SK-N-SH treated with all-trans-retinoic acid at 6 μM for 48 hours (cell line): ENCODE measurements at regions not wholly inside any gene's neighbourhood (a gene's known extent, or its start where the extent isn't known, plus 50 kb on each side); places are given as distances from the start of the nearest gene placed in this dataset.

Source experiments
- ARNTL ChIP-seq: fragments of 450-650 bp; formaldehyde crosslinking; IDR thresholded peaks from 2 replicates; pipeline ENCODE4 v1.5.0; 2020; ENCODE audit warnings: low read depth, mild to moderate bottlenecking, moderate library complexity, borderline replicate concordance
- BACH2 ChIP-seq: fragments of 250-450 bp; sonication (Bioruptor Pico); IDR thresholded peaks from 2 replicates; pipeline ENCODE4 v1.9.0; 2021; ENCODE audit warnings: mild to moderate bottlenecking, borderline replicate concordance
- CREB5 ChIP-seq: fragments of 250-450 bp; sonication (Bioruptor Pico); IDR thresholded peaks from 2 replicates; pipeline ENCODE4 v1.5.1; 2020; ENCODE audit warnings: low read depth, mild to moderate bottlenecking, moderate library complexity
- OSR1 ChIP-seq: fragments of 250-450 bp; sonication (Bioruptor Pico); IDR thresholded peaks from 2 replicates; pipeline ENCODE4 v1.8.0; 2022; ENCODE audit warnings: moderate library complexity, mild to moderate bottlenecking, inconsistent platforms
- POU6F1 ChIP-seq: fragments of 250-450 bp; sonication (Bioruptor Pico); IDR thresholded peaks from 2 replicates; pipeline ENCODE4 v1.8.0; 2021; ENCODE audit warnings: low read depth, mild to moderate bottlenecking, moderate library complexity, borderline replicate concordance
- SNAI2 ChIP-seq: fragments of 250-450 bp; sonication (Bioruptor Pico); IDR thresholded peaks from 2 replicates; pipeline ENCODE4 v1.5.0; 2020; ENCODE audit warnings: mild to moderate bottlenecking, moderate library complexity
- TOX ChIP-seq: fragments of 250-450 bp; sonication (Bioruptor Pico); IDR thresholded peaks from 2 replicates; pipeline ENCODE4 v1.8.0; 2021; ENCODE audit warnings: mild to moderate bottlenecking, moderate library complexity, borderline replicate concordance
- TF ChIP-seq, protein P1 (sequence below): fragments of 250-450 bp; sonication (Bioruptor Pico); IDR thresholded peaks from 2 replicates; pipeline ENCODE4 v1.5.1; 2021; ENCODE audit warnings: mild to moderate bottlenecking, moderate library complexity

- TF ChIP-seq POU6F1 (no peak), SNAI2 (no peak), OSR1 (CRISPR knock-in tag) (no peak), CREB5 (no peak), ARNTL (CRISPR knock-in tag) (no peak), TOX (CRISPR knock-in tag) (no peak), BACH2 (CRISPR knock-in tag) (no peak)
- TF ChIP-seq, protein P1, sequence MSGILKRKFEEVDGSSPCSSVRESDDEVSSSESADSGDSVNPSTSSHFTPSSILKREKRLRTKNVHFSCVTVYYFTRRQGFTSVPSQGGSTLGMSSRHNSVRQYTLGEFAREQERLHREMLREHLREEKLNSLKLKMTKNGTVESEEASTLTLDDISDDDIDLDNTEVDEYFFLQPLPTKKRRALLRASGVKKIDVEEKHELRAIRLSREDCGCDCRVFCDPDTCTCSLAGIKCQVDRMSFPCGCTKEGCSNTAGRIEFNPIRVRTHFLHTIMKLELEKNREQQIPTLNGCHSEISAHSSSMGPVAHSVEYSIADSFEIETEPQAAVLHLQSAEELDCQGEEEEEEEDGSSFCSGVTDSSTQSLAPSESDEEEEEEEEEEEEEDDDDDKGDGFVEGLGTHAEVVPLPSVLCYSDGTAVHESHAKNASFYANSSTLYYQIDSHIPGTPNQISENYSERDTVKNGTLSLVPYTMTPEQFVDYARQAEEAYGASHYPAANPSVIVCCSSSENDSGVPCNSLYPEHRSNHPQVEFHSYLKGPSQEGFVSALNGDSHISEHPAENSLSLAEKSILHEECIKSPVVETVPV (CRISPR knock-in tag) = no peak
Observed at GRCh38 chr2:122263746-122264145, 508.3 kb downstream of the TSN start.
